Neural cell (in vitro differentiated cells): ENCODE measurements at regions not wholly inside any gene's neighbourhood (a gene's known extent, or its start where the extent isn't known, plus 50 kb on each side); places are given as distances from the start of the nearest gene placed in this dataset.

ENCODE experiments used
- H2AFZ ChIP-seq: fragments of 200-600, 300-800 bp; sonication (generic), shearing (Covaris generic); 2 replicates; pipeline ENCODE4 v1.6.0; 2014; ENCODE audit warnings: low read depth, mild to moderate bottlenecking, antibody characterized with exemption, low read length, moderate library complexity
- H3F3A ChIP-seq: fragments of 200-600 bp; shearing (Covaris generic); 2 replicates; pipeline ENCODE4 v1.6.1; 2016; ENCODE audit warnings: mild to moderate bottlenecking, moderate library complexity, mixed read lengths, antibody characterized with exemption, low read length; ENCODE audit not compliant: insufficient read depth, poor library complexity, severe bottlenecking
- H3K27ac ChIP-seq: fragments of 200-600, 300-800 bp; sonication (generic), shearing (Covaris generic); 2 replicates; pipeline ENCODE4 v1.5.1; 2014; ENCODE audit warnings: mild to moderate bottlenecking, low read length, moderate library complexity
- H3K27me3 ChIP-seq: fragments of 300-800, 200-600 bp; sonication (generic), shearing (Covaris generic); 2 replicates; pipeline ENCODE4 v1.6.0; 2014; ENCODE audit warnings: mild to moderate bottlenecking, low read depth, low read length, moderate library complexity; ENCODE audit not compliant: insufficient read depth
- H3K36me3 ChIP-seq: fragments of 300-800, 200-600 bp; sonication (generic), shearing (Covaris generic); 2 replicates; pipeline ENCODE4 v1.5.1; 2014; ENCODE audit warnings: mild to moderate bottlenecking, antibody characterized with exemption, low read length, moderate library complexity; ENCODE audit not compliant: insufficient read depth
- H3K4me2 ChIP-seq: fragments of 300-800, 200-600 bp; sonication (generic), shearing (Covaris generic); 2 replicates; pipeline ENCODE4 v1.6.0; 2014; ENCODE audit warnings: mild to moderate bottlenecking, low read length
- H3K4me3 ChIP-seq: fragments of 300-800, 200-600 bp; sonication (generic), shearing (Covaris generic); 2 replicates; pipeline ENCODE4 v1.5.1; 2014; ENCODE audit warnings: mild to moderate bottlenecking, low read length, moderate library complexity
- H3K79me2 ChIP-seq: fragments of 200-600 bp; shearing (Covaris generic); replicated peaks from 2 replicates; pipeline ENCODE4 v1.6.0; 2014; ENCODE audit warnings: mild to moderate bottlenecking, low read length, moderate library complexity; ENCODE audit not compliant: insufficient read depth
- H3K9ac ChIP-seq: fragments of 300-800, 200-600 bp; sonication (generic), shearing (Covaris generic); 2 replicates; pipeline ENCODE4 v1.6.1; 2016; ENCODE audit warnings: mild to moderate bottlenecking, low read length, mixed read lengths
- H3K9me2 ChIP-seq: fragments of 200-600 bp; shearing (Covaris generic); 2 replicates; pipeline ENCODE4 v1.6.1; 2016; ENCODE audit warnings: mild to moderate bottlenecking, low read length, mixed read lengths; ENCODE audit not compliant: insufficient read depth
- H3K9me3 ChIP-seq: fragments of 200-600, 300-800 bp; sonication (generic), shearing (Covaris generic); 2 replicates; pipeline ENCODE4 v1.6.1; 2016; ENCODE audit warnings: mild to moderate bottlenecking, mixed run types, low read length, moderate library complexity, mixed read lengths
- H4K20me1 ChIP-seq: fragments of 200-600 bp; shearing (Covaris generic); 2 replicates; pipeline ENCODE4 v1.6.1; 2016; ENCODE audit warnings: mild to moderate bottlenecking, mixed run types; ENCODE audit not compliant: insufficient read depth
- EP300 ChIP-seq: fragments of 450-650 bp; conservative IDR thresholded peaks from 2 replicates; pipeline ENCODE4 v1.6.1; 2014; ENCODE audit warnings: antibody characterized with exemption, mild to moderate bottlenecking, moderate library complexity; ENCODE audit not compliant: poor library complexity, severe bottlenecking
- EZH2 ChIP-seq: fragments of 200-600, 300-800 bp; shearing (Covaris generic), sonication (generic); IDR thresholded peaks from 2 replicates; pipeline ENCODE4 v1.6.1; 2014; ENCODE audit warnings: antibody characterized with exemption, low read length, borderline replicate concordance, mild to moderate bottlenecking; ENCODE audit not compliant: insufficient read depth, poor library complexity, severe bottlenecking
- MXI1 ChIP-seq: fragments of 450-650 bp; conservative IDR thresholded peaks from 2 replicates; pipeline ENCODE4 v1.6.1; 2014; ENCODE audit warnings: antibody characterized with exemption, mild to moderate bottlenecking; ENCODE audit not compliant: poor library complexity, severe bottlenecking
- POLR2AphosphoS5 ChIP-seq: IDR thresholded peaks from 2 replicates; pipeline ENCODE4 v1.6.1; 2012
- RAD21 ChIP-seq: fragments of 450-650 bp; conservative IDR thresholded peaks from 2 replicates; pipeline ENCODE4 v1.6.1; 2014; ENCODE audit warnings: antibody characterized with exemption, mild to moderate bottlenecking, moderate library complexity
- SMC3 ChIP-seq: fragments of 450-650 bp; conservative IDR thresholded peaks from 2 replicates; pipeline ENCODE4 v1.6.1; 2014; ENCODE audit warnings: antibody characterized with exemption, mild to moderate bottlenecking, moderate library complexity; ENCODE audit not compliant: poor library complexity
- TAF1 ChIP-seq: IDR thresholded peaks from 2 replicates; pipeline ENCODE4 v1.6.1; 2012; ENCODE audit warnings: low read depth
- TF ChIP-seq, protein P1 (sequence below): fragments of 450-650 bp; IDR thresholded peaks from 2 replicates; pipeline ENCODE4 v1.5.1; 2014; ENCODE audit warnings: antibody characterized with exemption, mild to moderate bottlenecking, moderate library complexity; ENCODE audit not compliant: poor library complexity, severe bottlenecking
- TF ChIP-seq, protein P2 (sequence below): IDR thresholded peaks from 2 replicates; pipeline ENCODE4 v1.6.1; 2012; ENCODE audit warnings: borderline replicate concordance

DNA sequence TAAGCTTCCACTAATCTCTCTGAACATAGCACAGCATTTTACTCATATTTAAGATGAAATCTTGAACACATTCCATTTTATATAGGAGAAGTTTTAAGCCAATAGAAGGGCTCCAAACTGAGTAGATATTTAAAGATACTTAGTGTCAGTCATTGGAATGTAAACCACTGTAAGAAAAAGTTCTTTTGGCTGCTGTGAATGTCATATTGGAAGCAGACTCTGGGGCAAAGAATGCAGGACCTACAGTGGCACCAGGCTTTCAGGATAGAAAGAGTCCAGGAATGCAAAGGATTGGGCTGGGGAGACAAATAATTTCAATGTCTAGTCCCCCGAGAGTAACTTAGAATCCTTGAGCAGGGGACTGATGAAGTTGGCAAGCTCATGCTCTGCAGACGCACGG is 1047.7 kb downstream of the STIM2 start:
- no peaks in the 10 kb centered on the region for H3F3A ChIP-seq
- no peak overlapping the region for H3K4me3 ChIP-seq
- no peaks in the 10 kb centered on the region for H3K79me2 ChIP-seq
- H4K20me1 ChIP-seq: no peaks in the 10 kb centered on the region
- no peak overlapping the region for H3K4me2 ChIP-seq
- no peaks in the 10 kb centered on the region for H3K9me2 ChIP-seq
- no peaks in the 10 kb centered on the region for H3K9me3 ChIP-seq
- H3K9ac ChIP-seq: no peak overlapping the region
- H2AFZ ChIP-seq: no peak overlapping the region
- no peaks in the 10 kb centered on the region for H3K36me3 ChIP-seq
- H3K27me3 ChIP-seq: no peaks in the 10 kb centered on the region
- TF ChIP-seq EZH2 (no peak), EP300 (no peak), SMC3 (no peak)
- no peak overlapping the region for H3K27ac ChIP-seq

DNA sequence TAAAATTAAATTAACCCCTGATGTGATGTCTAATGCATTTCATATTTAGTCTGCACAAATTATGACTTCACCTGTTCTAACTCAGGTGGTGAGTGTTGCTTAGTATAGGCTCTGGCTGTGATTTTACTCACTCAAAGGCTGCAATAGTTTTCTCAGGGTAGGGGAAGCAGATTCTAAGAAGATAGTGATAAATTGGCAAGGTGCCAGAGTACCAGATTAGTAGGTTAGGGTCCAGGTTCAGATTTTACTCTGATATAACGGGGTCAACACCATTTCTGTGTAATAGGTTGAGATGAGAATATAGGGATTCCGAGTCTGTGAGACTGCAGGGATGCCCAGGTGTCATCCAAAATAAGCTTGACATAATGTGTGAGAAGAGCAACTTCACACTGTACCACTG is 1049.6 kb downstream of the STIM2 start:
- H3F3A ChIP-seq: no peaks in the 10 kb centered on the region
- no peaks in the 10 kb centered on the region for H4K20me1 ChIP-seq
- H3K36me3 ChIP-seq: no peaks in the 10 kb centered on the region
- no peak for TF ChIP-seq SMC3
- no peak for TF ChIP-seq EZH2
- TF ChIP-seq MXI1: no peak
- TF ChIP-seq, protein P1, sequence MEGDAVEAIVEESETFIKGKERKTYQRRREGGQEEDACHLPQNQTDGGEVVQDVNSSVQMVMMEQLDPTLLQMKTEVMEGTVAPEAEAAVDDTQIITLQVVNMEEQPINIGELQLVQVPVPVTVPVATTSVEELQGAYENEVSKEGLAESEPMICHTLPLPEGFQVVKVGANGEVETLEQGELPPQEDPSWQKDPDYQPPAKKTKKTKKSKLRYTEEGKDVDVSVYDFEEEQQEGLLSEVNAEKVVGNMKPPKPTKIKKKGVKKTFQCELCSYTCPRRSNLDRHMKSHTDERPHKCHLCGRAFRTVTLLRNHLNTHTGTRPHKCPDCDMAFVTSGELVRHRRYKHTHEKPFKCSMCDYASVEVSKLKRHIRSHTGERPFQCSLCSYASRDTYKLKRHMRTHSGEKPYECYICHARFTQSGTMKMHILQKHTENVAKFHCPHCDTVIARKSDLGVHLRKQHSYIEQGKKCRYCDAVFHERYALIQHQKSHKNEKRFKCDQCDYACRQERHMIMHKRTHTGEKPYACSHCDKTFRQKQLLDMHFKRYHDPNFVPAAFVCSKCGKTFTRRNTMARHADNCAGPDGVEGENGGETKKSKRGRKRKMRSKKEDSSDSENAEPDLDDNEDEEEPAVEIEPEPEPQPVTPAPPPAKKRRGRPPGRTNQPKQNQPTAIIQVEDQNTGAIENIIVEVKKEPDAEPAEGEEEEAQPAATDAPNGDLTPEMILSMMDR: no peak
- TF ChIP-seq EP300: no peak
- TF ChIP-seq TAF1: no peak
- TF ChIP-seq POLR2AphosphoS5: no peak
- TF ChIP-seq, protein P2, sequence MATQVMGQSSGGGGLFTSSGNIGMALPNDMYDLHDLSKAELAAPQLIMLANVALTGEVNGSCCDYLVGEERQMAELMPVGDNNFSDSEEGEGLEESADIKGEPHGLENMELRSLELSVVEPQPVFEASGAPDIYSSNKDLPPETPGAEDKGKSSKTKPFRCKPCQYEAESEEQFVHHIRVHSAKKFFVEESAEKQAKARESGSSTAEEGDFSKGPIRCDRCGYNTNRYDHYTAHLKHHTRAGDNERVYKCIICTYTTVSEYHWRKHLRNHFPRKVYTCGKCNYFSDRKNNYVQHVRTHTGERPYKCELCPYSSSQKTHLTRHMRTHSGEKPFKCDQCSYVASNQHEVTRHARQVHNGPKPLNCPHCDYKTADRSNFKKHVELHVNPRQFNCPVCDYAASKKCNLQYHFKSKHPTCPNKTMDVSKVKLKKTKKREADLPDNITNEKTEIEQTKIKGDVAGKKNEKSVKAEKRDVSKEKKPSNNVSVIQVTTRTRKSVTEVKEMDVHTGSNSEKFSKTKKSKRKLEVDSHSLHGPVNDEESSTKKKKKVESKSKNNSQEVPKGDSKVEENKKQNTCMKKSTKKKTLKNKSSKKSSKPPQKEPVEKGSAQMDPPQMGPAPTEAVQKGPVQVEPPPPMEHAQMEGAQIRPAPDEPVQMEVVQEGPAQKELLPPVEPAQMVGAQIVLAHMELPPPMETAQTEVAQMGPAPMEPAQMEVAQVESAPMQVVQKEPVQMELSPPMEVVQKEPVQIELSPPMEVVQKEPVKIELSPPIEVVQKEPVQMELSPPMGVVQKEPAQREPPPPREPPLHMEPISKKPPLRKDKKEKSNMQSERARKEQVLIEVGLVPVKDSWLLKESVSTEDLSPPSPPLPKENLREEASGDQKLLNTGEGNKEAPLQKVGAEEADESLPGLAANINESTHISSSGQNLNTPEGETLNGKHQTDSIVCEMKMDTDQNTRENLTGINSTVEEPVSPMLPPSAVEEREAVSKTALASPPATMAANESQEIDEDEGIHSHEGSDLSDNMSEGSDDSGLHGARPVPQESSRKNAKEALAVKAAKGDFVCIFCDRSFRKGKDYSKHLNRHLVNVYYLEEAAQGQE: no peak
- TF ChIP-seq RAD21: no peak
- H2AFZ ChIP-seq: no peak overlapping the region
- H3K27ac ChIP-seq: no peak overlapping the region
- no peaks in the 10 kb centered on the region for H3K79me2 ChIP-seq
- no peak overlapping the region for H3K4me3 ChIP-seq
- H3K9me2 ChIP-seq: no peaks in the 10 kb centered on the region
- H3K9me3 ChIP-seq: no peaks in the 10 kb centered on the region
- H3K9ac ChIP-seq: no peak overlapping the region
- no peak overlapping the region for H3K4me2 ChIP-seq
- no peaks in the 10 kb centered on the region for H3K27me3 ChIP-seq

DNA sequence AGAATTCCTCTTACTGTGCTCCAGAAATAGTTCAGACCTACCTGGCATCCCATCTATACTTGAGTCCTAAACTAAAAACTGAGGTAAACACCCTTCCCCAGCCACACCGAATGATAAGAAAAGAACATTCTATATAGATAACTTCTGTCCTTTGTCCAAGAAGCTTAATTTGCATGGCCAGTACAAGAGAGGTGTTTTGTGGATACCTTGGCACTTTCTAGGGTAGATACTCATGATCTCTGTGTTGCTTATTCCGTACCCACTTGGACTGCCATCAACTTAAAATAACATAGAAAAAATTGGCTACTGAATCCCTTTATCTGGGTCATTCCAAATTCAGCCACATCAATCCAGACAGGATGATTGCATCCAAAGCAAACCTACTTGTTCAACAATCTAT is 1050.4 kb downstream of the STIM2 start:
- H3K79me2 ChIP-seq: no peaks in the 10 kb centered on the region
- no peak for TF ChIP-seq TAF1
- no peak for TF ChIP-seq RAD21
- no peak for TF ChIP-seq SMC3
- no peak for TF ChIP-seq MXI1
- H3K27me3 ChIP-seq: no peaks in the 10 kb centered on the region
- no peak overlapping the region for H3K27ac ChIP-seq
- H3K9me3 ChIP-seq: no peaks in the 10 kb centered on the region
- no peaks in the 10 kb centered on the region for H3K9me2 ChIP-seq
- no peaks in the 10 kb centered on the region for H3K36me3 ChIP-seq
- no peak overlapping the region for H3K4me3 ChIP-seq
- no peak overlapping the region for H3K4me2 ChIP-seq
- no peak overlapping the region for H2AFZ ChIP-seq
- no peaks in the 10 kb centered on the region for H4K20me1 ChIP-seq
- no peaks in the 10 kb centered on the region for H3F3A ChIP-seq
- H3K9ac ChIP-seq: no peak overlapping the region
